Caco-2 (cell line): ENCODE measurements at regions not wholly inside any gene's neighbourhood (a gene's known extent, or its start where the extent isn't known, plus 50 kb on each side); places are given as distances from the start of the nearest gene placed in this dataset.

Experiments used
- BruUV-seq: library from RNA; stranded (reverse); fragments of 400-500 nt; replicated peaks from 2 replicates; lab custom pipeline; 2021; lab: Mats Ljungman, UMichigan
- CTCF ChIA-PET: fragments of 300-600 bp; sonication (Branson Sonifier 250); formaldehyde crosslinking; loops from one replicate; lab custom pipeline; 2022; ENCODE audit warnings: antibody characterized with exemption; lab: Charles Lee
- POLR2A ChIA-PET: fragments of 300-600 bp; sonication (Branson Sonifier 250); formaldehyde crosslinking; loops from one replicate; lab custom pipeline; 2022; ENCODE audit warnings: antibody characterized with exemption; lab: Charles Lee
- DNase-seq, 2 experiments: peaks; one replicate each; pipeline versions ENCODE4 v3.0.0 to v3.0.0-alpha.2; 2020 to 2022
- H3K27me3 ChIP-seq: replicated peaks from 2 replicates; pipeline ENCODE4 v1.6.0; 2011; ENCODE audit warnings: low read length; ENCODE audit not compliant: control insufficient read depth, insufficient read depth
- H3K36me3 ChIP-seq: 2 replicates; pipeline ENCODE4 v1.5.1; 2011; ENCODE audit warnings: low read length; ENCODE audit not compliant: control insufficient read depth, insufficient read depth
- H3K4me1 ChIP-seq: fragments of 250-450 bp; sonication (Bioruptor Pico); 2 replicates; pipeline ENCODE4 v1.5.1; 2020; ENCODE audit warnings: mild to moderate bottlenecking
- H3K4me3 ChIP-seq: 2 replicates; pipeline ENCODE4 v1.5.1; 2011; ENCODE audit warnings: low read depth, mild to moderate bottlenecking, control low read depth, low read length
- H3K9me3 ChIP-seq: fragments of 250-450 bp; sonication (Bioruptor Pico); 2 replicates; pipeline ENCODE4 v1.5.1; 2020; ENCODE audit warnings: mild to moderate bottlenecking, moderate library complexity
- H3K27ac Mint-ChIP-seq: one replicate; pipeline ENCODE4 v1.8.0; 2022; ENCODE audit warnings: mixed read lengths; ENCODE audit not compliant: unreplicated experiment
- H3K27me3 Mint-ChIP-seq: one replicate; pipeline ENCODE4 v1.8.0; 2022; ENCODE audit warnings: mixed read lengths; ENCODE audit not compliant: insufficient read depth, unreplicated experiment
- H3K36me3 Mint-ChIP-seq: one replicate; pipeline ENCODE4 v1.8.0; 2022; ENCODE audit warnings: mild to moderate bottlenecking, mixed read lengths; ENCODE audit not compliant: insufficient read depth, unreplicated experiment
- H3K4me1 Mint-ChIP-seq: one replicate; pipeline ENCODE4 v1.8.0; 2022; ENCODE audit warnings: low read depth, mixed read lengths; ENCODE audit not compliant: unreplicated experiment
- H3K4me3 Mint-ChIP-seq: one replicate; pipeline ENCODE4 v1.8.0; 2022; ENCODE audit warnings: mild to moderate bottlenecking, moderate library complexity, mixed read lengths; ENCODE audit not compliant: unreplicated experiment
- H3K9me3 Mint-ChIP-seq: one replicate; pipeline ENCODE4 v1.8.0; 2022; ENCODE audit warnings: mixed read lengths; ENCODE audit not compliant: unreplicated experiment
- CTCF ChIP-seq, 2 experiments: fragments of 200-600 bp in 1 of 2; IDR thresholded peaks; 1 replicate in 1 of 2; 2 replicates in 1 of 2; pipeline versions ENCODE4 v1.5.1 to v1.8.0; 2011 to 2022; ENCODE audit warnings: antibody characterized with exemption in 1 of 2, control low read depth in 1 of 2, inconsistent platforms in 1 of 2, low read depth in 1 of 2, low read length in 1 of 2, mild to moderate bottlenecking in 1 of 2, moderate library complexity in 1 of 2; ENCODE audit not compliant: insufficient read depth in 1 of 2, severe bottlenecking in 1 of 2, unreplicated experiment in 1 of 2
- intact Hi-C: fragments of 100-400 bp; cut with micrococcal nuclease; formaldehyde crosslinking; loops from one replicate; pipeline ENCODE4 v1.10.0; 2022; ENCODE audit not compliant: unreplicated experiment

DNA sequence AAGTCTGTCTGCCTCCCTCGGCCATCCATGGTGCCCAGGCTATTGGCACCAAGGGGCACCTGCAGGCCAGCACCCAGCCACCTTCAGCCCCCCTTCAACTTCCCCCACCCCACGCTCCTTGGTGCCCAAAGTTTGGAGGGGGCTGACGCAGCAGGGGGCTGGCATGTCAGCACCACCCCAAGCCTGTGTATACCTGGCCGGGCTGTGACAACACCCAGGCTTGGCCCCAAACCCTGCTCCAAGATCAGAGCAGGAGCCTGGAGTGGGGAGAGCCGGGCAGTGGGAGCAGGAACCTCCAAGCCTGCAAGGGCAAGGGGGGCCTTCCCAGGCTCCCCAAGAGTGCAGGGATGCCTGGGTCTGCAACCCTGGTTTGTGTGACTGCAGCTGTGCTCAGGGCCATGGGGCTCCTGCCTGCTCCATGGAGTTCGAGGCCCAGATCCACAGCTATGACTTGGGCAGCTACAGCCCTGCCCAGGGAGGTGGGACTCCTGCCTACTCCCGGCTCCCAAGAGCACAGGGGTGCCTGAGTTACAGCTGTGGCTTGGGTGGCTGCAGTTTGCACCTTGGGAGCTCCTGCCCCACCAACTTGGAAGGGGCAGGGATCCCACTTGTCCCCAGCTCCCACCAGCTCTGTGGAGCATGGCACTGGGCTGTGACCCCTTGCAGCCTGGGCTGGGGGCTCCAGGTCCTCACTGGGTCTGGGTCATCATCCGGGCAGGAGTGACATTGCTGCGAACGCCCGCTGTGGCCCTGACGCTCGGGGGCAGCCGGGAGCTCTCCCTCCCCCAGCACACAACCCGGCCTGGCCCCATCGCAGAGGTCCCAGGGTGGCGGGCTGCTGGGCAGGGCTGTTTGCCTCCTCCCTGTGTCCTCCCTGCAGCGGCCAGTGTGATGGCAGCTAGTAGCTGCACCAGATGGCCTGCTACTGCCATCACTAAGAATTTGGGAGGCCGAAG, 175.5 kb upstream of the SDK2 start:
- intact Hi-C loops: no loop called here
- no TSS peak for BruUV-seq
- POLR2A ChIA-PET: no interaction called here

GRCh38 chr17:73820686-73821448, 176.6 kb upstream of the SDK2 start:
- Mint-ChIP-seq H3K4me1 (no peaks in the 10 kb centered on the region), H3K4me3 (no peak overlapping the region), H3K9me3 (peaks cover 9% of the 10 kb centered on the region), H3K36me3 (no peaks in the 10 kb centered on the region), H3K27ac (no peak overlapping the region), H3K27me3 (no peaks in the 10 kb centered on the region)
- no TSS peak for BruUV-seq
- Histone ChIP-seq H3K4me3 (no peak overlapping the region), H3K4me1 (0 out of 2 replicates have a peak, but pooled peaks cover 4% of the 10 kb centered on the region), H3K36me3 (no peaks in the 10 kb centered on the region), H3K9me3 (peaks cover 14% of the 10 kb centered on the region; the same call in 1 of the 2 replicates), H3K27me3 (no peaks in the 10 kb centered on the region)
- POLR2A ChIA-PET: no interaction called here
- DNase-seq: peak in 1 of 2 experiments; percentile 25
- CTCF ChIA-PET: no interaction called here
- intact Hi-C loops: no loop called here
- no peak for TF ChIP-seq CTCF (IDR thresholded peaks at IDR 0.05; ENCODE audit: insufficient read depth in 1 of 2, low read depth in 1 of 2, low read length in 1 of 2, severe bottlenecking in 1 of 2, unreplicated experiment in 1 of 2)

More for the DNA sequence above, 175.5 kb upstream of the SDK2 start:
- Mint-ChIP-seq H3K4me3 (no peak overlapping the region), H3K27me3 (no peaks in the 10 kb centered on the region), H3K27ac (no peak overlapping the region), H3K4me1 (no peaks in the 10 kb centered on the region), H3K9me3 (peaks cover 9% of the 10 kb centered on the region), H3K36me3 (no peaks in the 10 kb centered on the region)
- DNase-seq: no peak
- Histone ChIP-seq H3K27me3 (no peaks in the 10 kb centered on the region), H3K36me3 (no peaks in the 10 kb centered on the region), H3K9me3 (peaks cover 14% of the 10 kb centered on the region; the same call in 1 of the 2 replicates), H3K4me1 (0 out of 2 replicates have a peak, but pooled peaks cover 4% of the 10 kb centered on the region), H3K4me3 (no peak overlapping the region)
- CTCF ChIA-PET: no interaction called here
- TF ChIP-seq CTCF (IDR thresholded peaks at IDR 0.05; ENCODE audit: insufficient read depth in 1 of 2, low read depth in 1 of 2, low read length in 1 of 2, severe bottlenecking in 1 of 2, unreplicated experiment in 1 of 2): no peak

DNA sequence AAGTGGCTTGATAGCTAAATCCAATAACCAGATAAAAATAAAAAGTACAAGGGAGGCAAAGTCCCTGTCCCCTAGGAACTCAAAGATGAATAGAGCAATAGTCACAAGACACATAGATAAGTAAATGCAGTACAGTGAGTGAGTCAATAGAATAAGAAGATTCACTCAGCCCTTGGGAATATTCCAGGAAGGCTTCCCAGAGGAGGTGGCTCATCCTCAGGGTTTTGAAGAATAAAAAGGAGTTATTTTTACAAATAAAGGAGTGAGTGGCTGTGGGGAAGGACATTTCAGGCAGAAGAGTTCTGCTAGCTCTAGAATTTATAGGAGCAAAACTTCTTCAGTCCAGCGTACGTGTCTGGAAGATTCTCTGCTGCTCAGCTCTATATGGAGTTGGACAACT, 177.4 kb upstream of the SDK2 start:
- H3K4me3 Mint-ChIP-seq: no peak overlapping the region
- peaks cover 9% of the 10 kb centered on the region for H3K9me3 Mint-ChIP-seq
- intact Hi-C loops: no loop called here
- Histone ChIP-seq H3K36me3 (no peaks in the 10 kb centered on the region), H3K27me3 (no peaks in the 10 kb centered on the region), H3K4me1 (no peaks in the 10 kb centered on the region), H3K4me3 (no peak overlapping the region), H3K9me3 (peaks cover 14% of the 10 kb centered on the region; the same call in 1 of the 2 replicates)
- CTCF ChIA-PET: no interaction called here
- BruUV-seq: no TSS peak
- no peaks in the 10 kb centered on the region for H3K4me1 Mint-ChIP-seq
- H3K27ac Mint-ChIP-seq: no peak overlapping the region
- H3K36me3 Mint-ChIP-seq: no peaks in the 10 kb centered on the region
- POLR2A ChIA-PET: no interaction called here
- TF ChIP-seq CTCF (IDR thresholded peaks at IDR 0.05; ENCODE audit: insufficient read depth in 1 of 2, low read depth in 1 of 2, low read length in 1 of 2, severe bottlenecking in 1 of 2, unreplicated experiment in 1 of 2): no peak
- no peak for DNase-seq
- H3K27me3 Mint-ChIP-seq: no peaks in the 10 kb centered on the region
